HG03280 (cell line): ENCODE measurements at regions not wholly inside any gene's neighbourhood (a gene's known extent, or its start where the extent isn't known, plus 50 kb on each side); places are given as distances from the start of the nearest gene placed in this dataset.
"Not testable (repeated sequence)": the region's sequence is repeated elsewhere in the genome, so short reads cannot be mapped to it uniquely, and the experiment has no call there.

ENCODE experiments used
- ATAC-seq: cut with Tn5 transposase; IDR thresholded peaks from one replicate; pipeline ENCODE4 v1.9.1; 2021; ENCODE audit warnings: mild to moderate bottlenecking, moderate library complexity; ENCODE audit not compliant: unreplicated experiment

GRCh38 chr9:31840702-31841101 is 543.7 kb upstream of the ACO1 start:
- no peak for ATAC-seq

- ATAC-seq, result no peak
Measured at GRCh38 chr9:31847963-31848362, 536.5 kb upstream of the ACO1 start.

DNA sequence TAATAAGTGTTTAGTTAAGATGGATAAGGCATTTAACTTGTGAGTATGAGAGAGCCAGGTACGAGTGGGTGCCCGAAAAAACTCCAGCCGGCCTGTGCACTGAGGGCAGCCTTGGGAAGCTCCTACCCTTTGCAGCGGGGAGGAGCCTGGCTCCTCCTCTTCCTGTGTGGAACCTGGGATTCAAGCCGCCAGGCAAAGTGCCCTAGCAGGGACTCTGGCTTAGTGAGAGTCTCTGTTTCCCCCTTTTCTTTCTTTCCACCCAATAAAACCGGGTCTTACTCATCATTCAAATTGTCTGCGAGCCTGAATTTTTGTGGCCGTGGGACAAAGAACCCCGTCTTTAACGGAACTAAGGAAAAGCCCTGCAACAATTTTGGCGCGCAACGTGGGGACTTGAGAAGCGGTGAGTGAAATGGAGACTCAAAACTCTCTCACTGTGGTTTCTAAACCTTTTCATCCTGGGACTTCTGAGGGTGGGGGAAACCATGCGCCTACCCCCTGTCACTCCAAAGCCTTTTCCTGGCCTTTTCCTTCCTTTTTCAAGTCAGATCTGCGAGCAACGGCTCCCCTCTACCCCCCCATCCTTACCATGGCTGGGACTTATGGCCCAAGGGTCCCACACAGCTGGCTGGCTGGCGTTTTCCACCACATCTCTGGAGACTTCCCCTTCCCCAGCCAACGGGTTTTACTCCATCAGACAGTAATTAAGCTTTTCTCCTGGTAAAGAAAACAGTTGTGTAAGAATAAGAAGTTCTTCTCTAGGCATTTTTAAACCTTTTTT is 535.7 kb upstream of the ACO1 start:
- no peak for ATAC-seq

DNA sequence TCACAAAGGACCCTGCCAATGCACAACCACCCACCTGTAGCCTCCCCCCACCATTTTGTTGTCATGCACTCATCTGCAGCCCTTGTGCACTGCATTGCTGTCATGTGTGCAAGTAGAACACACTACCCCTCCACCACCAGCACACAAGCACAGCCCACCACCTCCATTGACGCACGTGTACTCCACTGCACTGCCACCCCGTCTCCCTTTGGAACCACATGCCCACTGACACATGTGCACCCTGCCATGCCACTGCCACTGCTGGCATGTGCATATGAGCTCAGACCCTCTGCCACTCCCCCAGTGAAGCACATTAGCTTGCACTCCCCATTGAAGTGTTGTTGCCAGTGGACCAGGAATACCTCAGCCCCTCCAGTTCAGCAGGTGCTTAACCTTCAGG is 530.3 kb upstream of the ACO1 start:
- no peak for ATAC-seq

GRCh38 chr9:31868830-31869229 is 515.6 kb upstream of the ACO1 start:
- ATAC-seq, result no peak

DNA sequence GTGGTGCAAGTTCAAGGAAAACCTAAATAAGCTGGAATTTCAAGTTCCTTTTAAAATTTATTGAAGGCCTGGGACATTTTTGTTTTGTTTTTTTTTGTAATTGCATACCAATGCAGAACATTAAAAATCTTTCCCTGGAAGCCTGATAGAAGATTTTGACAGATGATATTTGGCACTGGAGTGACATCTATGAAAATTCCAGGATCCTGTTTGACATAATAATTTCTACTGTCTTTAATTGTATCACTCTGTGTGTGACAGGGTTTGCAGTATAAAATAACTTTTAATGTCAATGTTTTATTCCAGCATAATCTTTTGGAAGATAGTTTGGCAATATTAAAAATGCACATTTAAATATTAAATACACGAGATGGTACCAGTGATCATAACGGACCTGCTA is 514.2 kb upstream of the ACO1 start:
- no peak for ATAC-seq

- ATAC-seq, result no peak
Measured at GRCh38 chr9:31873722-31874121, 510.7 kb upstream of the ACO1 start.

DNA sequence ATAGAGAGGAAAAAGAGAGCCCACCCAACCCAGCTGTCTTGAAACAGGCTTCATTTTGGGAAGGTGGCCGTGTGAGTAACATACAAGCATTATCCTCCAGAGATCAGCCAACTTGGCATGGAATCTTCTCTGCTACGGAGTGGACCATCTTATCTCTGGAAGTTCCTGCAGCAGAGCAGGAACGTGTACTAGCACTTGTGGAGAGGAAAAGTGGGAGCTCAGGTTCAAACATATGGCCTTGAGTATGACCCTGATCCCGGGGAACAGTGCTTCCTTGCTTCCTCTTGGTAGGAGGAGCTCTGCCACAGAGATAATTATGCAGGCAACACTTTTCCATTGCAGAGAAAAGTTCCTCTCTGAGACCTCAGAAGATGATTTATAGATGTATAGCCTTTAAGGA is 490.4 kb upstream of the ACO1 start:
- ATAC-seq, result no peak

DNA sequence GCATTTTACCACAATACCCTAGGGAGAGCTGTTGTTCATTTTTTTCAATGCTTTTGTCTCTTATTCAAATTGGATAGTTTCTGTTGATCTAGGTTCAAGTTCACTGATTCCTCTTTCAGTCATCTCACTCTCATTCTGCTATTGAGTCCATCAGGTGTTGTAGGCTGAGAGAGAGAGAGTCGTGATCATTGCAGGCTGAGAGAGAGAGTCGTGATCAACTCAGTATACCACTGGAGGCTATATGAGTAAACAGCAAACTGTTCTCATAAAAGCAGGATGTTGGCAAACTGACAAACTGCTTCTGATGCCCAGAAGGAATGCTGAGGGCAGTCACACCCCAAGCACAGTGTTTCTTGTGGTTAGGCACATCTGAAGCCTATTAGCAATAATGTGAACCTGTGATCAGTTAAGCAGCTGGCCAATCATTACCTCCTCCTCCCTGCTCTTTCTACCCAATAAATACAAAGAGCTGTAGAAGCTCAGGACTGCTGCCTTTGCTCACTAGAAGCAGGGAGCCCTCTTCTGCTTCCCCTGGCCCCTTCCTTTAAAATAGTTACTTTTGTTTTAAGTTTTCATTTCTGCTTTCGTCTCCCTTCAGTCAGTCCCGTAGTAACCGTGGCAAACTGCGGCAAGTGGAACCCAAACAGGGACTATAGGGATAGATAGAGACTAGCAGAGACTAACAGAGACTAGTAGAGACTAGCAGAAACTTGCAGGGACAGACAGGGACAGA is 476.1 kb upstream of the ACO1 start:
- ATAC-seq, result peak; percentile 86

- peak; percentile 38 for ATAC-seq
Measured at GRCh38 chr9:31908891-31909480, 475.5 kb upstream of the ACO1 start.

DNA sequence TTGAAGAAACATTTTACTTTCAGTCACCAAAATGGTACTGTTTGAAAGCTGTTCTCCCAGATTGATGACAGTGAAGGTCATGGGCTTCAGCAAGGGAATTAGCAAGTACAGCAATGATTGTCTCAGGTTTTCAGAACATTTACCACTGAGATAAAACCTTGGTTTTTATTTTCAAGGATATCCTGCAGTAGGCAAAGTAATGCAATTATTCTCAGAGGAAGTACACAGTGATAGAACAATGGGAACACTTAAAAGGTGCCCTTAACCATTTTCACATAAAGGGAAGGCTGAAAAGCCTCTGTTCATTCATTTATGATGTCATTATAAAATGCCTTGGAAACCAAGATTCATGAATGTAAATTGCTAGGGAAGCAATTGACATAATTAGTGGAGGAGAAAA is 471.8 kb upstream of the ACO1 start:
- ATAC-seq, result no peak

- ATAC-seq, result no peak
Measured at GRCh38 chr9:31916591-31917241, 467.7 kb upstream of the ACO1 start.

DNA sequence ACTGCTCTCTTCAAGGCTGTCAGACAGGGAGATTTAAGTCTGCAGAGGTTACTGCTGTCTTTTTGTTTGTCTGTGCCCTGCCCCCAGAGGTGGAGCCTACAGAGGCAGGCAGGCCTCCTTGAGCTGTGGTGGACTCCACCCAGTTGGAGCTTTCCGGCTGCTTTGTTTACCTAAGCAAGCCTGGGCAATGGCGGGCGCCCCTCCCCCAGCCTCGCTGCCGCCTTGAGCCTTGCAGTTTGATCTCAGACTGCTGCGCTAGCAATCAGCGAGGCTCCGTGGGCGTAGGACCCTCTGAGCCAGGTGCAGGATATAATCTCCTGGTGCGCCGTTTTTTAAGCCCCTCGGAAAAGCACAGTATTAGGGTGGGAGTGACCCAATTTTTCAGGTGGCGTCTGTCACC is 446.7 kb upstream of the ACO1 start:
- not testable (repeated sequence) for ATAC-seq

- no peak for ATAC-seq
Measured at GRCh38 chr9:31950756-31951155, 433.7 kb upstream of the ACO1 start.

GRCh38 chr9:31958572-31958971 is 425.9 kb upstream of the ACO1 start:
- ATAC-seq, result no peak

- no peak for ATAC-seq
Measured at GRCh38 chr9:31969552-31969951, 414.9 kb upstream of the ACO1 start.

- no peak for ATAC-seq
Measured at GRCh38 chr9:31983895-31984294, 400.5 kb upstream of the ACO1 start.

- ATAC-seq, result no peak
Measured at GRCh38 chr9:31996331-31996730, 388.1 kb upstream of the ACO1 start.

- no peak for ATAC-seq
Measured at GRCh38 chr9:32004431-32005076, 379.9 kb upstream of the ACO1 start.

DNA sequence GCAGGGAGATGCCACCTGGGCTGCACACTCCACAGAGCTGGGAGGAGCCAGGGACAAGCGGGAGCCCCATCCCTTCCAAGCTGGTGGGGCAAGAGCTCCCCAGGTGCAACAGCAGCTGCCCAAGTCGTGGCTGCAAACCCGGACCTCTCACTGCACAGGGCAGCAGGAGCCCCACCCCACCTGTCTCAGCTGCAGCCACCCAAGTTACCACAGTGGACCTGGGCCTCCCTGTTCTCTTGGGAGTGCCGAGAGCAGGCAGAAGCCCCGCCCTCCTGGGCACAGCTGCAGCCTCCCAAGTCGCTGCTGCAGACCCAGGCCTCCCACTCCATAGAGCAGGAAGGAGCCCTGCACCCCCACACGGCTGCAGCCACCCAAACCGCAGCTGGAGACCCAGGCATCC is 374.1 kb upstream of the ACO1 start:
- ATAC-seq, result no peak

GRCh38 chr9:32011049-32011448 is 373.4 kb upstream of the ACO1 start:
- no peak for ATAC-seq
